ENCODE measurements at regions not wholly inside any gene's neighbourhood (a gene's known extent, or its start where the extent isn't known, plus 50 kb on each side); places are given as distances from the start of the nearest gene placed in this dataset.

DNA sequence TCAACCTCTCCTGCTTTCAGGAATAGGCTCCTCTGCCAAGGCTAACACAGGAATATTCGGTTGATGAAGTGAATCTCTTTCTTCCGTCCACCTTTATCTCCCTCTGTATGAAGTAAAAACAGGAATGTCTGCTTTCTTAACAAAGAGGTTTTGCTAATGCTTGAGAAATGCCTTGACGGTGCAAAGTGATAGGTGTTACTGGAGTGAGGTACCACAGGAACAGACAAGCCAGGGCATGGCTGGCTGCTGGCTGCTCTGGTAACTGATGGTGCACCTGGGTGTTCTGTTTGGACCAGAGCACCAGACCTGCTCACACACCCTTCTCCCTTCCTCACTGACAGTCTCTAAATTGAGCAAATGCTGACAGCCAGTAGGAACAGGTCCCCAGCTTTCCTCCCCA is 174.0 kb upstream of the FBXL4 start:
- no peak overlapping the region for H3K4me3 Mint-ChIP-seq
- no peaks in the 10 kb centered on the region for H3K36me3 Mint-ChIP-seq
- H3K27me3 Mint-ChIP-seq: no peaks in the 10 kb centered on the region
- no peaks in the 10 kb centered on the region for H3K4me1 Mint-ChIP-seq
- CTCF ChIA-PET: no interaction called here
- no peaks in the 10 kb centered on the region for H3K9me3 Mint-ChIP-seq
- H3K27ac Mint-ChIP-seq: no peak overlapping the region
- no peak for DNase-seq

DNA sequence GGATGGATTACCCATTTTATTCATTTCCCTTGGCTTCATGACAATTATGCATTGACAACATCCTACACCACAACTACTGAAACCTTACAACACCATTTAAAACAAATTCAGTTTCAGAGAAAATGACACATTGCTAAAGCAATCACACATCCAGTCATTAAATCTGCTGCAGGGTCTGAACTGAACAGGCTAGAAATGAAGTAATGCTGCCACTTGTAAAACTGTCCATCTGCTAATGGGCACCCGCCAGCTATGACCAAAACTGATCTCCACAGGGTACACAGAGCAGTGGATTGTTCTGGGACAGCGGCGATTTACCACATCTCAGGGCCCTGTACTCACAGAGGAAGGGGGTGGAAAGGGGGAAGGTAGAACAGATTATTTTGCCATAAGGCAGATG is 172.9 kb upstream of the FBXL4 start:
- H3K36me3 Mint-ChIP-seq: no peaks in the 10 kb centered on the region
- H3K4me3 Mint-ChIP-seq: no peak overlapping the region
- H3K4me1 Mint-ChIP-seq: no peaks in the 10 kb centered on the region
- CTCF ChIA-PET: interaction anchor here (1.9 kb wide), 1 partner anchor 351 kb away, joined by 6 read pairs; no protein-coding TSS in a partner anchor
- DNase-seq: no peak
- no peaks in the 10 kb centered on the region for H3K27me3 Mint-ChIP-seq
- H3K9me3 Mint-ChIP-seq: no peaks in the 10 kb centered on the region
- H3K27ac Mint-ChIP-seq: no peak overlapping the region

DNA sequence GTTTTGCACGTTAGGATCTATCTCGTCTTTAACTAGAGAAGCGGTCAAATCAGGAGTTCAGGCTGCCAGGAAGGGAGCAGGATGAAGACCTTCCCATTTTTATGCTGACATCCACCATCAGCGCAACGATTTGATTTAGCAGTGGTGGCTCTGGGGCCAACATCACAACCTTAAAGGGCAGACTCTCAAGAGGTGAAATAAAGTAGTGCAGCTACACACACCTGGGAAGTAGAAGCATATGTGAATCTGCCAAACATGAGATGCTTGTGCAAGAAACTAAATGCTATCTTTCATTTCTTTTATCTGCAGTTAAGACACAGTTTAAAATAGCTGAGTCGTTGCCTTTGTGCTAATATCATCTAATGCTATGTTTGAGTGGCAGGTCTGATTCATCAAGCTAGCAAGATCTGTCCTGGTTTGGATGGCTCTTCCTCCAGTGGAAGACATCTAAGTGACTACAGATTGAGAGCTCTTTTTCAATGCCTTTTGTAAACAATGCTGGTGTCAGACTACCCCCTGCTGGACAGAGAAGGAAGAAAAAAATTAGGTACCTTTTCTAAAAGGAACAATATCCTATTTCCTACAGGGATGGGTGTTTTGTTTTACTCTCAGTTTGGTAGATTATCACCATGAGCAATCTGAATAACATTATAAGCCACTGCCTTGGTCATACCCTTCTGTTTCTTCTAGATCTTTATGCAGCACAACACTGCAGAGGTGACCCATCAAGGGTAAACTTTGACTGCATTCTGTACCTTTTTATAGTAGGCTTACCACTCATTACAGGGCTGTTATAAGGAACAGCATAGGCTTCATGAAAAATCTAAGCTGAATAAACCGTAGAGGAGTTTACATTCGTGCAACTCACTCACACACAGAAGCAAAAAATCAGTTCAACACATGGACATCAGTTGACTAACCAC is 171.6 kb upstream of the FBXL4 start:
- Mint-ChIP-seq H3K4me1 (no peaks in the 10 kb centered on the region), H3K27me3 (no peaks in the 10 kb centered on the region), H3K4me3 (no peak overlapping the region), H3K9me3 (no peaks in the 10 kb centered on the region), H3K36me3 (no peaks in the 10 kb centered on the region), H3K27ac (no peak overlapping the region)
- DNase-seq: peak; percentile 37
- CTCF ChIA-PET: interaction anchor here (0.7 to 1.9 kb wide), 10 partner anchors 9 to 1624 kb away, joined by 3 to 7 read pairs (median 4); no protein-coding TSS in a partner anchor

DNA sequence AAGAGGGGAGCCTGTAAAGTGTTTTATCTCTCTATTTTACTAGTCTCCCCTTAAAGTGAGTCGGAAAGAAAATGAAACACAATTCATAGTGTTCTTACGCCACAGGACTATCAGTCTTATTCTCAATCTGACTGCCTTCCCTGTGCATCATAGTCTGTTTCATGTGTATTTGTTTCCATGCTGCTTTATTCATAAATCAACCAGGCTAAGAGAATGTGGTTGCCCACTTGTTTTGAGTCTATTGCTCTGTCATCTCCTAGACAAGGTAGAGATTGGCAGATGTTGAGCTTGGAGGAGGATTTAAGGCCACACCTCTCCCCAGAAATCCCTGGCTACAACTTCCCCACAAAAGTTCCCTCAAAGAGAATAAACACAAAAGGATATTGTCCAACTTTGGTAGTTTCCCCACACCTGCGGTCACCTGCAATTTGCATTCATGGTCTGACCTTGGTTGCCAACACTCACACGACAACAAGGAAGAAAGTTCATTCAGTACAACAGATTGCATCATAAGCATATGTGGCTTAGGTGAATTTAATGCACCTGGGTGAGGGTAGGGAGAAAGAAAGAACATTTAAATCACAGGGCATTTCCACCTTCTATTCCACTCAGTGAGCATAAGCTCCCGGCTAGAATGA is 167.1 kb upstream of the FBXL4 start:
- Mint-ChIP-seq H3K4me3 (no peak overlapping the region), H3K9me3 (no peaks in the 10 kb centered on the region), H3K36me3 (no peaks in the 10 kb centered on the region), H3K27ac (no peak overlapping the region), H3K27me3 (peaks cover 6% of the 10 kb centered on the region), H3K4me1 (no peaks in the 10 kb centered on the region)
- CTCF ChIA-PET: no interaction called here
- DNase-seq: no peak

DNA sequence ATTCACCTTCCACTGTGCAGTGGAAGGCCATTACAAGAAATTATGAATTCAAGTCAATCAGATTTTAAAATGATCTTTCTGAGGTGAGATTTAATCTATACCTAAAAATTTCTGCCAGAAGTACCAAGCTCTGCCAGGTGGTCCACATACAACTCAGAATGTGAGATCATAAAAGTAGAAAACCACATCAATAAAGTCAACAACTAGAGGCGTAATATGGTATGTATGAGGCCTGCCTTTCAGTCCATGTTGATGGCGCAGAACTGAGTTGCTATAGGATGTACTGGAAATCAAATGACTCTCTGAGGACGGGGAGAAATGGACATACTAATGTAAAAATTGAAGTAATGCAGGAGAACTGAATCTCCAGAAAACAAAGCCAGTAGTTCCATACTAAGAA is 163.8 kb upstream of the FBXL4 start:
- Mint-ChIP-seq H3K4me1 (no peaks in the 10 kb centered on the region), H3K27ac (no peak overlapping the region)

DNA sequence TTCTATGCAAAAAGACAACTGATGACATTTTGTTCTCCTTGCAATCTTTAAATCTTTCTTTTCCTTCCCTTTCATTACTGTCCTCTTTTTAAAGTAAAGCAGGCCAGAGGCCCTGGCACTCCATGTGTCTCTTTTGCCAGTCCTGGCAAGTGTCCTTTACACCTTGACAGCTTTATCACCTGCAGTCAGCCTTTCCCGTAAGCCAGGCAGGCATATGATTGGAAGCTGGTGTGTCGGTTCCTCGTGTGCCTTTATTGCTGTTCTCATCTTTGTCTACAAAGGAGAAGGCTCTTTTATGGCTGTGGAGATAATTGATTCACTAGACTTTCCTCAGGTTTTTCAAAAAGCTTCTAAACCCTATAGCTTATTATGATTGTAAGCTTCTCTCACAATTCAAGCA is 162.3 kb upstream of the FBXL4 start:
- Mint-ChIP-seq H3K4me1 (no peaks in the 10 kb centered on the region), H3K27ac (no peak overlapping the region), H3K9me3 (no peaks in the 10 kb centered on the region), H3K4me3 (no peak overlapping the region), H3K36me3 (no peaks in the 10 kb centered on the region), H3K27me3 (peaks cover 6% of the 10 kb centered on the region)
- DNase-seq: no peak
- CTCF ChIA-PET: interaction anchor here (2.9 kb wide), 1 partner anchor 9 kb away, joined by 7 read pairs; no protein-coding TSS in a partner anchor

More for the DNA sequence above, 163.8 kb upstream of the FBXL4 start:
- peaks cover 6% of the 10 kb centered on the region for H3K27me3 Mint-ChIP-seq
- no peaks in the 10 kb centered on the region for H3K9me3 Mint-ChIP-seq
- no peak for DNase-seq
- no peaks in the 10 kb centered on the region for H3K36me3 Mint-ChIP-seq
- CTCF ChIA-PET: interaction anchor here (2.9 kb wide), 1 partner anchor 8 kb away, joined by 7 read pairs; no protein-coding TSS in a partner anchor
- H3K4me3 Mint-ChIP-seq: no peak overlapping the region

DNA sequence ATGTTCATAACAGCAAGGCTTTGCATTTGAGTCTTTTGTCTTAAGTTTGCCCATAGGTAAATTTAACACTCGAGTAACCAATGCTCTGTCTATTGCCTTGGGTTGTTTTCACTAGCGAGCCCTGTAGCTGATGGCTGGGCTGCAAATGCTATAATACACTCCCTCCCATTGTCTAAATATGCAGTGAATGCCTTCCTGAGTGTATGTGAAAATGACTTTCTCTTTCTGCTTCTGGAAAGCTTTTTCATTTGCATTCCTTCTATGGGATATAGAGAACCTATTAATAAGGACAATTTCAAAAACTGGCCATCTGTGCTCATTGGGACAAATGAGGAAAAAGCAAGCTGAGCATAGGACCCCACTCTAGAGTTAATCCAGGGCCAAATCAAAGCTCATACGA is 156.5 kb upstream of the FBXL4 start:
- no peaks in the 10 kb centered on the region for H3K4me1 Mint-ChIP-seq
- no peaks in the 10 kb centered on the region for H3K36me3 Mint-ChIP-seq
- CTCF ChIA-PET: interaction anchor here (0.6 kb wide), 1 partner anchor 58 kb away, joined by 3 read pairs; no protein-coding TSS in a partner anchor
- no peak overlapping the region for H3K27ac Mint-ChIP-seq
- H3K9me3 Mint-ChIP-seq: no peaks in the 10 kb centered on the region
- no peak for DNase-seq
- H3K4me3 Mint-ChIP-seq: no peak overlapping the region
- H3K27me3 Mint-ChIP-seq: no peaks in the 10 kb centered on the region

DNA sequence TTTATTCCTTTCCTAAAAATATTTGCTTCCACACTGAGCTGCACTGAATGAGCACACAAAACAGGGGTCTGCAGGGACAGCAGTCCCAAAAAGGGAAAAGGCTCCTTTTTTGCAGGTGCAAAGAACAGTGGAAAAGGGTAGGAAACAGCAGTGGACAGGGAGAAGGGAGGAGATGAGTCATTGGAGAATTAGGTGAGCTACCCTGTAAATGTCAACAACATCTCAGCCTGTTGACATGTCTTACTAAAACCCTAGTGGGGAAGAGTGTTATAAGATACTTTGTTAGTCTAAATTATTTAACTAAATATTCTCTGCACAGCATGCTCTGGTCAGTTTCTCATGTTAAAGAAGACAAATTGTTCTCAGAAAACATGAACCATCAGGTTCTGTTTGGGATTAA is 151.5 kb upstream of the FBXL4 start:
- H3K4me1 Mint-ChIP-seq: no peaks in the 10 kb centered on the region
- CTCF ChIA-PET: no interaction called here
- H3K36me3 Mint-ChIP-seq: no peaks in the 10 kb centered on the region
- no peaks in the 10 kb centered on the region for H3K9me3 Mint-ChIP-seq
- DNase-seq: no peak
- peaks cover 8% of the 10 kb centered on the region for H3K27me3 Mint-ChIP-seq
- no peak overlapping the region for H3K27ac Mint-ChIP-seq
- no peak overlapping the region for H3K4me3 Mint-ChIP-seq

DNA sequence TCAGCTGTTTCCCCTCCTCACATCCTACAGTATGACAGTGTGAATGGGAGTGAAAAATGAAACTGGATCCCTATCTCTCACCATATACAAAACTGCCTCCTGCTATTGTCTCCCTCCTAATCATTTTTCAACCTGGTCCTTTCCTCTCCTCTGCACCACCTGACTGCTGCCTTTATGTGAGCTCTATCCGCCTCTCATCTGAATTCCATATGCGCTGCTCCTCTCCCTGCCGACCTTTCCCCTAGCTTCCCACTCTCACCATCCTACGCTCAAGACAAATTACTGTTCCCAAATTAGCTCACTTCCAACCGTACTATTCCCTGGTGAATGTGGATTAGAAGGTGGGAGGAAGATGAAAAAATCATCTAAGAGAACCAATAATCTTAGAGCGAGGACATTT is 148.4 kb upstream of the FBXL4 start:
- CTCF ChIA-PET: no interaction called here
- H3K27ac Mint-ChIP-seq: no peak overlapping the region
- no peaks in the 10 kb centered on the region for H3K9me3 Mint-ChIP-seq
- no peak overlapping the region for H3K4me3 Mint-ChIP-seq
- no peak for DNase-seq
- no peaks in the 10 kb centered on the region for H3K36me3 Mint-ChIP-seq
- H3K4me1 Mint-ChIP-seq: no peaks in the 10 kb centered on the region
- peaks cover 20% of the 10 kb centered on the region for H3K27me3 Mint-ChIP-seq

DNA sequence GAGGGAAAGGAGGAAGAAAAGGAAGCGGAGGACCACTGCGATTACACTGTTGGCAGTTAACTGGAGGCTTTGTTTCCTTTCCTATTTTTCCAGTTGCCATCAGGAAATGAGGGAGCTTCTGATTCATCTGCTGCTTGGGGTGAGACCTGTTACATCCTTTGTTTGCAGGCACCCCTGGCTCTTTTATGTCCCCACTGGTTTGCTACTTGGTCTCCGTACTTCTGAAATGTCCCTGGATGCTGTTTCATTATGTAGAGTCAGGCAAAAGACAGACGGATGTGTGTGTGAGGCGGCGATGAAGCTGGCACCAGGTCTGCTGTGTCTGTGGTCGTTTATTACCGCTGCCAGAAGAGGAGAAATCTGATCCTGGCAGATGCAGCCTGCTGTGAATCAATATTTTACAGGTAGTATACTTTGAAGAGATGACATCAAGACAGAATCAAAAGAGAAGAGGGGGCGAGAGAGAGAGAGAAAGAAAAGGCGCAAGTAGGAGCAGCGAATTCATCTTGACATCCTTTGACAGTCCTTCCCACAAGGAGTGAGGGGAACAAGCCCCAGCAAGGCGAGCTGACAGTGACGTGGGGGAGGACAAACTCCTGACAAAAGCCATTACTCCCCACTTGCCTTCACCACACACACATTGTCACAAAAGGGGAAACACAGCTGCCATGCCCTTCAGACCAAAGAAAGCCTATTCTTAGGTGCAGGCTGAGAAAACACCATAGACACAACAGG is 145.9 kb upstream of the FBXL4 start:
- H3K4me3 Mint-ChIP-seq: no peak overlapping the region
- CTCF ChIA-PET: no interaction called here
- H3K4me1 Mint-ChIP-seq: no peaks in the 10 kb centered on the region
- H3K27ac Mint-ChIP-seq: no peak overlapping the region
- H3K36me3 Mint-ChIP-seq: no peaks in the 10 kb centered on the region
- H3K27me3 Mint-ChIP-seq: peaks cover 20% of the 10 kb centered on the region
- no peaks in the 10 kb centered on the region for H3K9me3 Mint-ChIP-seq
- no peak for DNase-seq

DNA sequence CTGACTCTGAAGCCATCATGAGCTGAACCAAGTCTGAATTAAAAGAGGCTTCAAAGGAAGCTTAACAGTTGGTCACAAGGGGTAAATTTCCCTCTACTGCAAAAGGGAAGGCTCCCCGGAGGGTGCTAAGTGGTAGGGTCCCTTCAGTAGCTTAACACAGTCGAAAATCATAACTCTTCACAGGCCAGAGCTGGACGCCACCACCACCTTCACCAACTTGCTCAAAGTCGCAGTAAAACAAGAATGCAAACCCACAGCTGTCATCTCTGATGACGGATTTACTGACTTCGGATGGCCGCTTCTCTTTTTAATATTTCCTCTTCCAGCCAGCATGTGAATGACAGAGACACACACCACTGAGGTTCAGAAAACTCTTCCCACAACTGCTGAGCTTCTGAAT is 144.7 kb upstream of the FBXL4 start:
- H3K27me3 Mint-ChIP-seq: peaks cover 20% of the 10 kb centered on the region
- H3K27ac Mint-ChIP-seq: no peak overlapping the region
- no peaks in the 10 kb centered on the region for H3K9me3 Mint-ChIP-seq
- no peak for DNase-seq
- CTCF ChIA-PET: no interaction called here
- no peaks in the 10 kb centered on the region for H3K4me1 Mint-ChIP-seq
- H3K4me3 Mint-ChIP-seq: no peak overlapping the region
- no peaks in the 10 kb centered on the region for H3K36me3 Mint-ChIP-seq

DNA sequence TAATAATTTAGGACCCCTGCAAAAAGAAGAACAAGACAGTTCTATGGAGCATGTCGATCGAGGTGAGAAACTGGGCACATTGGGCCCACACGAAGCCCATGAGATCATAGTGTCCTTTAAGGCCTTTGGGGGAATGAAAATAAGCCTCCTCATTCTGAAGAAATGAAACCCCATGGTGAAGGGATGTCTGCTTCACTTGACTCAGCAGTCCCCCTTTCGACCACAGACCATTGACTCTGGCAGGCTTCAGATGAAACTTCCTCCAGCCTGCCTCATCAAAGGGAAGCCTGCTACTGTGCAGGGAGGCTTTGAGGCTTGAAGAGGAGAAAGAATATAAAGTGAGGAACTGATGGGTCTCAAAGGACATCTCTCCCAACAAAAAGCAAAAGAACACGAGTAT is 144.2 kb upstream of the FBXL4 start:
- Mint-ChIP-seq H3K4me1 (no peaks in the 10 kb centered on the region), H3K27me3 (peaks cover 20% of the 10 kb centered on the region), H3K36me3 (no peaks in the 10 kb centered on the region), H3K9me3 (no peaks in the 10 kb centered on the region), H3K27ac (no peak overlapping the region), H3K4me3 (no peak overlapping the region)
- CTCF ChIA-PET: no interaction called here
- no peak for DNase-seq

DNA sequence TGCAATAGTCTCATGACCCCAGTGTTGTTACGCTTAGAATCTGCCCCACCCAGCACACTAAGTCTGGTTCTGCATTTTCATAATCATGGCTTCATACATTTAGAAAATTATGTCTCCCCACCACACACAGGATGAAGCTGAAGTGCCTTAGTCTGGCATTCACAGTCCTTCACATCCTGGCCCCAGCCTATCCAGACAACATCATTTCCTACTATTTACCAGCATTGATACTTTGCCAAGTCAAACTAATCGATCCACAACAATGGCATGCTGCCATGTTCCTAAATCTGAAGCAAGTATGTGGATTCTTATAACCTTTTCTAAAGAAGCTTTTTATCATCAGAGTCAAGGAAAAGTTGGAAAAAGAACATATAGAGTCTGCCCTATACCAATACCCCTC is 132.4 kb upstream of the FBXL4 start:
- no peak for DNase-seq
- H3K4me3 Mint-ChIP-seq: no peak overlapping the region
- H3K27ac Mint-ChIP-seq: no peak overlapping the region
- no peaks in the 10 kb centered on the region for H3K36me3 Mint-ChIP-seq
- peaks cover 2% of the 10 kb centered on the region for H3K27me3 Mint-ChIP-seq
- H3K4me1 Mint-ChIP-seq: no peaks in the 10 kb centered on the region
- CTCF ChIA-PET: no interaction called here
- no peaks in the 10 kb centered on the region for H3K9me3 Mint-ChIP-seq

DNA sequence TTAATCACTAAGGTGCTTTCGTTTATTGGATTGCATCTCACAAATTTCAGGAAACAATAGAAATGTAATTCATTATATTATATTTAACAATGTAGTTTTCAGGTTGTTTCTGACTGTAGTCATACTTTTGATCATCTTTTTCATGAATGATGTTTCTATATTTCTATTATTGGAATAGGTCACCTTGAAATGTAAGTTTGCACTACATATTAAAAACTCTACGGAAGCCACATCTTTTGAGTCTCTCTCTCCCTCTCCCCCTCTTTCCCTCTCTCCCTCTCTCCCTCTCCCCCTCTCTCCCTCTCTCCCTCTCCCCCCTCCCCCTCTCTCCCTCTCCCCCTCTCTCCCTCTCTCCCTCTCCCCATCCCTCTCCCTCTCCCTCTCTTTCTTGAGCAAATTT is 131.3 kb upstream of the FBXL4 start:
- H3K4me1 Mint-ChIP-seq: no peaks in the 10 kb centered on the region
- H3K27ac Mint-ChIP-seq: no peak overlapping the region
- CTCF ChIA-PET: no interaction called here
- DNase-seq: no peak
- no peaks in the 10 kb centered on the region for H3K9me3 Mint-ChIP-seq
- peaks cover 4% of the 10 kb centered on the region for H3K27me3 Mint-ChIP-seq
- H3K36me3 Mint-ChIP-seq: no peaks in the 10 kb centered on the region
- no peak overlapping the region for H3K4me3 Mint-ChIP-seq
